ENCODE measurements at regions not wholly inside any gene's neighbourhood (a gene's known extent, or its start where the extent isn't known, plus 50 kb on each side); places are given as distances from the start of the nearest gene placed in this dataset.

GRCh38 chr4:58734030-58734674 lies 1624.0 kb upstream of the IGFBP7 start:
- Histone ChIP-seq H3K4me1 (ENCODE audit: control insufficient read depth in 2 of 2, insufficient read depth in 2 of 2, low read length in 1 of 2) (no peaks in the 10 kb centered on the region), H3K4me3 (ENCODE audit: low read depth in 1 of 2, low read length in 2 of 2) (no peak overlapping the region), H3K36me3 (ENCODE audit: control insufficient read depth in 2 of 2, insufficient read depth in 2 of 2, low read length in 1 of 2) (no peaks in the 10 kb centered on the region), H3K9me3 (ENCODE audit: control insufficient read depth in 2 of 2, insufficient read depth in 1 of 2, low read depth in 1 of 2, low read length in 1 of 2) (no peaks in the 10 kb centered on the region), H3K27ac (ENCODE audit: low read depth in 2 of 2, low read length in 1 of 2) (no peak overlapping the region), H3K27me3 (ENCODE audit: control insufficient read depth in 1 of 2, insufficient read depth in 2 of 2, low read length in 2 of 2) (no peaks in the 10 kb centered on the region)
- 51 to 84% methylated on average over 1 of the region's 1 CpG for WGBS, 2 donors

DNA sequence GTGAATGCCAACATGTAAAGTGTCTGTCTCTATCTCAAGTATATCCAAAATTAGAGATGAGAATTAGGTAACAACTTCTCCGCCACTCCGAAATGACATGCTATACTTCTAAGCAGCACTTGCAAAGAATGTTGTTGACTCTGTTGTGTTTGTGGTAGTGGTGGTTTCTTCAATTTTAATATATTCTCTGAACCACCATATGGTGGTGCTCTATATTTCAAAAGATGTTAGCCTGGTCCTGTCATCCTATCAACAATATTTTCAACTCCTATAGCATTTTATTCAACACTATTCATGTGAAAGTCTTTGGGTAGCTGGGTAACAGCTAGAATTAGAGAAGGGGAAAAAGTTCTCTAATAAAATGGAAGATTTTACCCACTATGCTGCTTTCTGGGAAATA lies 1622.8 kb upstream of the IGFBP7 start:
- 89 to 96% methylated on average over 2 of the region's 2 CpGs for WGBS, 2 donors
- Histone ChIP-seq H3K27ac (ENCODE audit: low read depth in 2 of 2, low read length in 1 of 2) (no peak overlapping the region), H3K36me3 (ENCODE audit: control insufficient read depth in 2 of 2, insufficient read depth in 2 of 2, low read length in 1 of 2) (no peaks in the 10 kb centered on the region), H3K4me1 (ENCODE audit: control insufficient read depth in 2 of 2, insufficient read depth in 2 of 2, low read length in 1 of 2) (no peaks in the 10 kb centered on the region), H3K9me3 (ENCODE audit: control insufficient read depth in 2 of 2, insufficient read depth in 1 of 2, low read depth in 1 of 2, low read length in 1 of 2) (no peaks in the 10 kb centered on the region), H3K27me3 (ENCODE audit: control insufficient read depth in 1 of 2, insufficient read depth in 2 of 2, low read length in 2 of 2) (no peaks in the 10 kb centered on the region), H3K4me3 (ENCODE audit: low read depth in 1 of 2, low read length in 2 of 2) (no peak overlapping the region)

DNA sequence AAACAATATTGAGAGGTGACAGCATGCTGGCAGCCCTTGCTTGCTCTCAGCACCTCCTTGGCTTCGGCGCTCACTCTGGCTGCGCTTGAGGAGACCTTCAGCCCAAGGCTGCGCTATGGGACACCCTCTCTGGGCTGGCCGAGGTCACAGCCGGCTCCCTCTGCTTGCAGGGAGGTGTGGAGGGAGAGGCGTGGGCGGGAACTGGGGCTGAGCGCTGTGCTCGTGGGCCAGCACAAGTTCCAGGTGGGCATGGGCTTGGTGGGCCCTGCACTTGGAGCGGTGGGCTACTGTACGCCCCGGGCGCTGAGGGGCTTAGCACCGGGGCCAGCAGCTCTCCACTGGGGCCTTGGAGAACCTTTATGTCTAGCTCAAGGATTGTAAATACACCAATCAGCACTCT lies 1613.8 kb upstream of the IGFBP7 start:
- 88 to 91% methylated on average over 15 of the region's 15 CpGs for WGBS, 2 donors
- H3K27ac ChIP-seq (ENCODE audit: low read depth in 2 of 2, low read length in 1 of 2), result no peak overlapping the region
- H3K4me1 ChIP-seq (ENCODE audit: control insufficient read depth in 2 of 2, insufficient read depth in 2 of 2, low read length in 1 of 2), result no peaks in the 10 kb centered on the region
- H3K4me3 ChIP-seq (ENCODE audit: low read depth in 1 of 2, low read length in 2 of 2), result no peak overlapping the region
- H3K36me3 ChIP-seq (ENCODE audit: control insufficient read depth in 2 of 2, insufficient read depth in 2 of 2, low read length in 1 of 2), result no peaks in the 10 kb centered on the region
- H3K9me3 ChIP-seq (ENCODE audit: control insufficient read depth in 2 of 2, insufficient read depth in 1 of 2, low read depth in 1 of 2, low read length in 1 of 2), result peaks cover 3 to 6% of the 10 kb centered on the region in 2 donors
- H3K27me3 ChIP-seq (ENCODE audit: control insufficient read depth in 1 of 2, insufficient read depth in 2 of 2, low read length in 2 of 2), result no peaks in the 10 kb centered on the region

GRCh38 chr4:58711039-58711438 lies 1600.9 kb upstream of the IGFBP7 start:
- Histone ChIP-seq H3K27me3 (ENCODE audit: control insufficient read depth in 1 of 2, insufficient read depth in 2 of 2, low read length in 2 of 2) (no peaks in the 10 kb centered on the region), H3K36me3 (ENCODE audit: control insufficient read depth in 2 of 2, insufficient read depth in 2 of 2, low read length in 1 of 2) (no peaks in the 10 kb centered on the region), H3K9me3 (ENCODE audit: control insufficient read depth in 2 of 2, insufficient read depth in 1 of 2, low read depth in 1 of 2, low read length in 1 of 2) (peaks cover 0 to 2% of the 10 kb centered on the region in 2 donors), H3K27ac (ENCODE audit: low read depth in 2 of 2, low read length in 1 of 2) (no peak overlapping the region), H3K4me1 (ENCODE audit: control insufficient read depth in 2 of 2, insufficient read depth in 2 of 2, low read length in 1 of 2) (no peaks in the 10 kb centered on the region), H3K4me3 (ENCODE audit: low read depth in 1 of 2, low read length in 2 of 2) (no peak overlapping the region)

- Histone ChIP-seq H3K27me3 (ENCODE audit: control insufficient read depth in 1 of 2, insufficient read depth in 2 of 2, low read length in 2 of 2) (no peaks in the 10 kb centered on the region), H3K4me1 (ENCODE audit: control insufficient read depth in 2 of 2, insufficient read depth in 2 of 2, low read length in 1 of 2) (no peaks in the 10 kb centered on the region), H3K36me3 (ENCODE audit: control insufficient read depth in 2 of 2, insufficient read depth in 2 of 2, low read length in 1 of 2) (no peaks in the 10 kb centered on the region), H3K4me3 (ENCODE audit: low read depth in 1 of 2, low read length in 2 of 2) (no peak overlapping the region), H3K27ac (ENCODE audit: low read depth in 2 of 2, low read length in 1 of 2) (no peak overlapping the region), H3K9me3 (ENCODE audit: control insufficient read depth in 2 of 2, insufficient read depth in 1 of 2, low read depth in 1 of 2, low read length in 1 of 2) (no peaks in the 10 kb centered on the region)
- WGBS, 2 donors, result 45 to 59% methylated on average over 1 of the region's 1 CpG
Measured at GRCh38 chr4:58688568-58688967, 1578.4 kb upstream of the IGFBP7 start.

DNA sequence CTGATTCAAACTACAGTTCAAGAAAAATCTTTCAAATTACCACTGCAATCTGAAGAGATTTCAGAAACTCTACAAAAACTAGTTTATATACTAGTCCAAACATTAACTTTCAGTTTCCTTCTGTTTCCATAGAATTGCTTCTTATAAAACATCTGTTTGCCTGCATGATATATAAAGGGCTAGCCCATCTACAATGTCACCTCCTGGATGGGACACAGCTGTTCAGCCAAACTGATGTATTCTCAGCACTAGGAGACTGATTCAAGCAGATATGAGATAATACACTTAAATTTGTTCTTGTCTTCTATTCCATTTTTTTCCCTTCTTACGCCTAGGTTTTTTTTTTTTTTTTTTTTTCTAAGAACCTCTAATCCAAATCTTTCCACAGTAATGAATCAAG lies 1569.7 kb upstream of the IGFBP7 start:
- WGBS, 2 donors, result 70 to 89% methylated on average over 1 of the region's 1 CpG
- H3K4me3 ChIP-seq (ENCODE audit: low read depth in 1 of 2, low read length in 2 of 2), result no peak overlapping the region
- H3K9me3 ChIP-seq (ENCODE audit: control insufficient read depth in 2 of 2, insufficient read depth in 1 of 2, low read depth in 1 of 2, low read length in 1 of 2), result no peaks in the 10 kb centered on the region
- no peaks in the 10 kb centered on the region for H3K4me1 ChIP-seq (ENCODE audit: control insufficient read depth in 2 of 2, insufficient read depth in 2 of 2, low read length in 1 of 2)
- no peaks in the 10 kb centered on the region for H3K27me3 ChIP-seq (ENCODE audit: control insufficient read depth in 1 of 2, insufficient read depth in 2 of 2, low read length in 2 of 2)
- no peak overlapping the region for H3K27ac ChIP-seq (ENCODE audit: low read depth in 2 of 2, low read length in 1 of 2)
- no peaks in the 10 kb centered on the region for H3K36me3 ChIP-seq (ENCODE audit: control insufficient read depth in 2 of 2, insufficient read depth in 2 of 2, low read length in 1 of 2)

- H3K4me1 ChIP-seq (ENCODE audit: control insufficient read depth in 2 of 2, insufficient read depth in 2 of 2, low read length in 1 of 2), result no peaks in the 10 kb centered on the region
- no peaks in the 10 kb centered on the region for H3K27me3 ChIP-seq (ENCODE audit: control insufficient read depth in 1 of 2, insufficient read depth in 2 of 2, low read length in 2 of 2)
- H3K9me3 ChIP-seq (ENCODE audit: control insufficient read depth in 2 of 2, insufficient read depth in 1 of 2, low read depth in 1 of 2, low read length in 1 of 2), result no peaks in the 10 kb centered on the region
- no peak overlapping the region for H3K27ac ChIP-seq (ENCODE audit: low read depth in 2 of 2, low read length in 1 of 2)
- H3K36me3 ChIP-seq (ENCODE audit: control insufficient read depth in 2 of 2, insufficient read depth in 2 of 2, low read length in 1 of 2), result no peaks in the 10 kb centered on the region
- no peak overlapping the region for H3K4me3 ChIP-seq (ENCODE audit: low read depth in 1 of 2, low read length in 2 of 2)
- 66 to 78% methylated on average over 2 of the region's 2 CpGs for WGBS, 2 donors
Measured at GRCh38 chr4:58679051-58679450, 1568.9 kb upstream of the IGFBP7 start.

DNA sequence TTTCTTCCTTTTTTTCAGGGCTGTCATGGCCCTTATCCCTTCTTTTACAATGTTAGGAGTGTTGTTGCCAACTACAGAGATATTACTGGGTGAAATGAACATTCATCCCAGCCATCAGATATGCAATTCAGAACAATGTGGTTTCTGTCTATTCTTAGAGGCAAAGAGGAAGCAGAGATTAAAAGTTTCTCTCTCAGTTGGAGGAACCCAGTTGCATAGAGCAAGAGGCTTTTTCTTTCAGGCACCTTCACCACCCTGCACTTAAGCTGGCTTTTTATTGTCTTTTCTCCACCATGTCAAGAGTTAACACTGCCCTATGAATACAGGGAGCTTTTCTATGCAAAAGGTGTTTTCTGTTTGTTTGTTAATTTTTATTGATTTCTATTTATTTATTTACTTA lies 1559.6 kb upstream of the IGFBP7 start:
- H3K9me3 ChIP-seq (ENCODE audit: control insufficient read depth in 2 of 2, insufficient read depth in 1 of 2, low read depth in 1 of 2, low read length in 1 of 2), result no peaks in the 10 kb centered on the region
- H3K4me3 ChIP-seq (ENCODE audit: low read depth in 1 of 2, low read length in 2 of 2), result no peak overlapping the region
- H3K27ac ChIP-seq (ENCODE audit: low read depth in 2 of 2, low read length in 1 of 2), result no peak overlapping the region
- no peaks in the 10 kb centered on the region for H3K27me3 ChIP-seq (ENCODE audit: control insufficient read depth in 1 of 2, insufficient read depth in 2 of 2, low read length in 2 of 2)
- no peaks in the 10 kb centered on the region for H3K4me1 ChIP-seq (ENCODE audit: control insufficient read depth in 2 of 2, insufficient read depth in 2 of 2, low read length in 1 of 2)
- H3K36me3 ChIP-seq (ENCODE audit: control insufficient read depth in 2 of 2, insufficient read depth in 2 of 2, low read length in 1 of 2), result no peaks in the 10 kb centered on the region

DNA sequence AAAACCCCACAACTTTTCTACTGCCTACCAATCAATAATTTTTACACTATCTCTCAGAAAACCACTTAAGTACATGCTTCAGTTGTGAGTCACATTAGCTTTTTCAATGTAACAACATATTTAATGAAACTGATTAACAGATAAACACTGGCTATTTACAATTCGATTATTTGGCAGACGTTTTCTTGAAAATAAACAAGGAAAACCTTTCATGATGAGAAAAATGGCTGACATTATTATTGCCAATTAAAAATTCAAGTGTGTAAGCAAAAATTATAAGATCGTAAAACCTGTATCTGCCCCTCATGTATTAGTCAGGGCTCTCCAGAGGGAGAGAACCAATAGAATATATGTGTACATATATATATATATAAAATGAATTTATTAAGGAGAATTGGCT lies 1555.5 kb upstream of the IGFBP7 start:
- Histone ChIP-seq H3K27me3 (ENCODE audit: control insufficient read depth in 1 of 2, insufficient read depth in 2 of 2, low read length in 2 of 2) (no peaks in the 10 kb centered on the region), H3K27ac (ENCODE audit: low read depth in 2 of 2, low read length in 1 of 2) (no peak overlapping the region), H3K36me3 (ENCODE audit: control insufficient read depth in 2 of 2, insufficient read depth in 2 of 2, low read length in 1 of 2) (no peaks in the 10 kb centered on the region), H3K9me3 (ENCODE audit: control insufficient read depth in 2 of 2, insufficient read depth in 1 of 2, low read depth in 1 of 2, low read length in 1 of 2) (no peaks in the 10 kb centered on the region), H3K4me1 (ENCODE audit: control insufficient read depth in 2 of 2, insufficient read depth in 2 of 2, low read length in 1 of 2) (no peaks in the 10 kb centered on the region), H3K4me3 (ENCODE audit: low read depth in 1 of 2, low read length in 2 of 2) (no peak overlapping the region)
- 71 to 77% methylated on average over 3 of the region's 3 CpGs for WGBS, 2 donors

DNA sequence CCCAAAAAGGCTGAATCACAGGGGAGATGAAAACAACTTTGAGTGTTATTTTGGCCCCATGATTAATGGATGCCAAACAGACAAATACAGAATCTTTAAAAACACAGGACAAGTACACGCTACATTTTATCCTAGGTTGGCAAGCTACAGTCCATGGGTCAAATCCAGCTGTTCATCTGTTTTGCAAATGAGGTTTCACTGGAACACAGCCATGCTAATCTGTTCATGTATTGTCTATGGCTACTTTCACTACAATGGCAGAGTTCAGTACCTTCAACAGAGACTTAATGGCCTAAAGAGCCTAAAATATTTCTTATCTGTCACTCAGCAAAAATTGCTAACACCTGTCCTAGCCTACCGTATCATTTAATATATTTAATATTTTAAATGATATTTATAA lies 1548.5 kb upstream of the IGFBP7 start:
- Histone ChIP-seq H3K4me3 (ENCODE audit: low read depth in 1 of 2, low read length in 2 of 2) (no peak overlapping the region), H3K36me3 (ENCODE audit: control insufficient read depth in 2 of 2, insufficient read depth in 2 of 2, low read length in 1 of 2) (no peaks in the 10 kb centered on the region), H3K9me3 (ENCODE audit: control insufficient read depth in 2 of 2, insufficient read depth in 1 of 2, low read depth in 1 of 2, low read length in 1 of 2) (no peaks in the 10 kb centered on the region), H3K27me3 (ENCODE audit: control insufficient read depth in 1 of 2, insufficient read depth in 2 of 2, low read length in 2 of 2) (no peaks in the 10 kb centered on the region), H3K27ac (ENCODE audit: low read depth in 2 of 2, low read length in 1 of 2) (no peak overlapping the region), H3K4me1 (ENCODE audit: control insufficient read depth in 2 of 2, insufficient read depth in 2 of 2, low read length in 1 of 2) (no peaks in the 10 kb centered on the region)
- whole genome bisulfite sequencing, 2 donors, result 62 to 71% methylated on average over 2 of the region's 2 CpGs

Measured in esophagus (tissue), 2 donors.